Stimulated activated CD8-positive, alpha-beta memory T cell treated with anti-CD3 and anti-CD28 coated beads, Interleukin-15, amount 100 ng/mL, for 24 hours (primary cell): ENCODE measurements at regions not wholly inside any gene's neighbourhood (a gene's known extent, or its start where the extent isn't known, plus 50 kb on each side); places are given as distances from the start of the nearest gene placed in this dataset.
"Not testable (repeated sequence)": the region's sequence is repeated elsewhere in the genome, so short reads cannot be mapped to it uniquely, and the experiment has no call there.

Experiments used
- DNase-seq: peaks from one replicate; pipeline ENCODE4 v3.0.0-alpha.2; 2020; ENCODE audit warnings: low read depth

GRCh38 chr10:3407208-3407607 is 234.6 kb upstream of the PITRM1 start:
- DNase-seq: no peak

GRCh38 chr10:3406556-3406955 is 234.0 kb upstream of the PITRM1 start:
- no peak for DNase-seq

- DNase-seq: no peak
Observed at GRCh38 chr10:3404381-3404780, 231.8 kb upstream of the PITRM1 start.

GRCh38 chr10:3402187-3402751 is 229.7 kb upstream of the PITRM1 start:
- DNase-seq: no peak

- DNase-seq: no peak
Observed at GRCh38 chr10:3401491-3401938, 228.9 kb upstream of the PITRM1 start.

- DNase-seq: no peak
Observed at GRCh38 chr10:3400348-3400747, 227.8 kb upstream of the PITRM1 start.

- no peak for DNase-seq
Observed at GRCh38 chr10:3399756-3400155, 227.2 kb upstream of the PITRM1 start.

GRCh38 chr10:3398825-3399646 is 226.5 kb upstream of the PITRM1 start:
- no peak for DNase-seq

GRCh38 chr10:3397846-3398245 is 225.3 kb upstream of the PITRM1 start:
- DNase-seq: no peak

- DNase-seq: no peak
Observed at GRCh38 chr10:3397231-3397630, 224.6 kb upstream of the PITRM1 start.

GRCh38 chr10:3396116-3396515 is 223.5 kb upstream of the PITRM1 start:
- DNase-seq: no peak

- no peak for DNase-seq
Observed at GRCh38 chr10:3395458-3395861, 222.9 kb upstream of the PITRM1 start.

GRCh38 chr10:3395041-3395440 is 222.5 kb upstream of the PITRM1 start:
- DNase-seq: no peak

- DNase-seq: no peak
Observed at GRCh38 chr10:3393958-3394357, 221.4 kb upstream of the PITRM1 start.

GRCh38 chr10:3391657-3392056 is 219.1 kb upstream of the PITRM1 start:
- no peak for DNase-seq

GRCh38 chr10:3389130-3389529 is 216.5 kb upstream of the PITRM1 start:
- DNase-seq: no peak

GRCh38 chr10:3385487-3385886 is 212.9 kb upstream of the PITRM1 start:
- no peak for DNase-seq

GRCh38 chr10:3382092-3382491 is 209.5 kb upstream of the PITRM1 start:
- DNase-seq: no peak

GRCh38 chr10:3380406-3381050 is 207.9 kb upstream of the PITRM1 start:
- no peak for DNase-seq

GRCh38 chr10:3376631-3377030 is 204.0 kb upstream of the PITRM1 start:
- no peak for DNase-seq

GRCh38 chr10:3375505-3375904 is 202.9 kb upstream of the PITRM1 start:
- no peak for DNase-seq

GRCh38 chr10:3374914-3375313 is 202.3 kb upstream of the PITRM1 start:
- no peak for DNase-seq

GRCh38 chr10:3373374-3374027 is 200.9 kb upstream of the PITRM1 start:
- not testable (repeated sequence) for DNase-seq
